ENCODE measurements at regions not wholly inside any gene's neighbourhood (a gene's known extent, or its start where the extent isn't known, plus 50 kb on each side); places are given as distances from the start of the nearest gene placed in this dataset.

DNA sequence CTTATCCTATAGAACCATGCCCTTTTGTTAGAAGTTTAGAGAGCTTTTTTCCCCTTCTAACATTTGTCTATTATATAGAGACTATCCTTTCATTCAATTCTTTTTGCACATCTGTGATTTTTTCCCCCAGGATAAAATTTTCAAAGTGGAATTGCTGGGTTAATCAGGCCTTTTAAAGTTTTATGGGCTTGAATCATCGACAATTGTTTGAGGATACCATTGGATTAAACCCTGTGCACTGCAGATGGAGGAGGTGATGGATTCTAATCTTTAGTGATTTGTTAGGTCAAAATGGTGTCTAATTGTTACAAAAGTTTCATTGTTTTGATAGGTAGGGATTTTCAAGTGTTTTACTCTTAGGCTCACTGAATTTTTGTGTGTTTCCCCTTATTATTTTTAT, 463.7 kb upstream of the CFAP20DC start:
- TF ChIP-seq CHD2 (IDR thresholded peaks at IDR 0.05; ENCODE audit: borderline replicate concordance, low read depth, low read length) = no peak
- TF ChIP-seq ZNF274 (IDR thresholded peaks at IDR 0.05; ENCODE audit: insufficient read depth, insufficient read length) = no peak
- no peak for TF ChIP-seq POLR2A (IDR thresholded peaks at IDR 0.05; ENCODE audit: low read depth, low read length)
- no peak for TF ChIP-seq FOXK2 (IDR thresholded peaks at IDR 0.05)
